ENCODE measurements at regions not wholly inside any gene's neighbourhood (a gene's known extent, or its start where the extent isn't known, plus 50 kb on each side); places are given as distances from the start of the nearest gene placed in this dataset.

DNA sequence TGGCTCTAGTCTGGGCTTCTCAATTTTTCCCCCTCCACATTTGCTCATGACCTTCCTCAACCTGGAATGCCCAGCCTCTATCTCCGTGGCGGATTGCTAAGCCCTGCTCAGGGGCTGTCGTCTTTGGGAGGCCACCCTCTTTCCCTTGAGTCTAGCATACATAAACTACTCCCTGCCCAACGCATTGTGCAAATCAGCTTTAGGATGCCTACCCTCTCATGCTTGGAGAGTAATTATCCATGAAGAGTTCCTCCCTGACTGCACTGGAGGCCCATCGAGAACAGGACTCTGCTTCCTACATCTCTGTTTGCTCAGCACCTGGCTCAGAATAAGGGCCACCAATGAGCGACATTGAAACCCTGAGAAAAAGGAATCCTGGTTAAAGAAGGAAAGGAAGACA lies 53.7 kb upstream of the NPAS2 start:
- no peaks in the 10 kb centered on the region for H3K27me3 ChIP-seq (ENCODE audit: control insufficient read depth, insufficient read depth, low read length)
- TF ChIP-seq, protein P1, sequence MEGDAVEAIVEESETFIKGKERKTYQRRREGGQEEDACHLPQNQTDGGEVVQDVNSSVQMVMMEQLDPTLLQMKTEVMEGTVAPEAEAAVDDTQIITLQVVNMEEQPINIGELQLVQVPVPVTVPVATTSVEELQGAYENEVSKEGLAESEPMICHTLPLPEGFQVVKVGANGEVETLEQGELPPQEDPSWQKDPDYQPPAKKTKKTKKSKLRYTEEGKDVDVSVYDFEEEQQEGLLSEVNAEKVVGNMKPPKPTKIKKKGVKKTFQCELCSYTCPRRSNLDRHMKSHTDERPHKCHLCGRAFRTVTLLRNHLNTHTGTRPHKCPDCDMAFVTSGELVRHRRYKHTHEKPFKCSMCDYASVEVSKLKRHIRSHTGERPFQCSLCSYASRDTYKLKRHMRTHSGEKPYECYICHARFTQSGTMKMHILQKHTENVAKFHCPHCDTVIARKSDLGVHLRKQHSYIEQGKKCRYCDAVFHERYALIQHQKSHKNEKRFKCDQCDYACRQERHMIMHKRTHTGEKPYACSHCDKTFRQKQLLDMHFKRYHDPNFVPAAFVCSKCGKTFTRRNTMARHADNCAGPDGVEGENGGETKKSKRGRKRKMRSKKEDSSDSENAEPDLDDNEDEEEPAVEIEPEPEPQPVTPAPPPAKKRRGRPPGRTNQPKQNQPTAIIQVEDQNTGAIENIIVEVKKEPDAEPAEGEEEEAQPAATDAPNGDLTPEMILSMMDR (IDR thresholded peaks at IDR 0.05; ENCODE audit: low read depth, low read length) = no peak
- no peak overlapping the region for H3K4me3 ChIP-seq (ENCODE audit: low read depth, low read length)
- no peaks in the 10 kb centered on the region for H3K9me3 ChIP-seq (ENCODE audit: control insufficient read depth, insufficient read depth, low read length)
- ChIA-PET POLR2A (no interaction called here), CTCF (no interaction called here)
- H3K27ac ChIP-seq (ENCODE audit: low read depth, low read length) = no peak overlapping the region
- no peak for DNase-seq (ENCODE audit: low read depth, low spot score)

DNA sequence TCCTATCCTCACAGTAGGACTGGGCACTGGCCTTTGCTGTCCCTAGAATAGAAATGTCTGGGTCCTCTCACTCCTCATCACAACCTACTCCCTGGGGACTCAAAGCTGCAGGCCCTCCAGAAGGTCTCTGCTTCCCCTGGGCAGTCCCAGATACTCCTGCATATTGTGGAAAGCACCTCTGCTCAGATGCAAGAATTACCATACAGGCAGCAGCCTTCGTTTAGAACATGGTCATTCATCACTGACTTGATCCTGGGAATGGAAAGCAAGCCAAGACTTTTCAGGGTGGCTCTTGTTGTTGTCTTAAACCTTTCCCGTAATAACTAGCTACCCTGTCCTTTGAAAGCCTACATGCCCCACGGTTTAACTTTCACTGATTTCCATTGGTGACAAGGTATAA lies 53.1 kb upstream of the NPAS2 start:
- ChIA-PET POLR2A (interaction anchor here (0.6 kb wide), 1 partner anchor 9 kb away, joined by 3 read pairs; no protein-coding TSS in a partner anchor), CTCF (no interaction called here)
- H3K4me3 ChIP-seq (ENCODE audit: low read depth, low read length) = no peak overlapping the region
- DNase-seq (ENCODE audit: low read depth, low spot score) = no peak
- no peaks in the 10 kb centered on the region for H3K9me3 ChIP-seq (ENCODE audit: control insufficient read depth, insufficient read depth, low read length)
- TF ChIP-seq, protein P1 (IDR thresholded peaks at IDR 0.05; ENCODE audit: low read depth, low read length) = no peak
- no peaks in the 10 kb centered on the region for H3K27me3 ChIP-seq (ENCODE audit: control insufficient read depth, insufficient read depth, low read length)
- no peak overlapping the region for H3K27ac ChIP-seq (ENCODE audit: low read depth, low read length)

DNA sequence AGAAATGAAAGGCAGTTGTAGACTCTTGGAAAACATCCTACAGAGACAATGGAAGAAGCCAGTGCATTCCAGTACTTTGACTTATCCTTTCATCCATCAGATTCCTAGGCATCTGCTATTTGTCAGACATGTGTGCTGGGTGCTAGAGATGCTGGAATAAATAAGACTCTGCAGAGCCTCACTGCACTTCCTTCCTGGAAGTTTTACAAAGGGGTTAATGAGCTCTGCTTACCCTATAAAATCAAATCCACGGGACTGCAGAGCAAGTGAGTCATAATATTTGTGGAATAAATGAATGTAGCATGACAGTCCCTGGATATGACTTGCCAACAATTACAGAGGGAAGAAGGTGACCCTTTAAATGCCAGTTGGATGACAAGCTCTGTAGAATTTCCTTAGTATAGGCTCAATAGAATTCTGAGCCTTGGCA lies 52.7 kb upstream of the NPAS2 start:
- CTCF ChIA-PET = interaction anchor here (1.0 kb wide), 1 partner anchor 37 kb away, joined by 3 read pairs; no protein-coding TSS in a partner anchor
- H3K27ac ChIP-seq (ENCODE audit: low read depth, low read length) = no peak overlapping the region

DNA sequence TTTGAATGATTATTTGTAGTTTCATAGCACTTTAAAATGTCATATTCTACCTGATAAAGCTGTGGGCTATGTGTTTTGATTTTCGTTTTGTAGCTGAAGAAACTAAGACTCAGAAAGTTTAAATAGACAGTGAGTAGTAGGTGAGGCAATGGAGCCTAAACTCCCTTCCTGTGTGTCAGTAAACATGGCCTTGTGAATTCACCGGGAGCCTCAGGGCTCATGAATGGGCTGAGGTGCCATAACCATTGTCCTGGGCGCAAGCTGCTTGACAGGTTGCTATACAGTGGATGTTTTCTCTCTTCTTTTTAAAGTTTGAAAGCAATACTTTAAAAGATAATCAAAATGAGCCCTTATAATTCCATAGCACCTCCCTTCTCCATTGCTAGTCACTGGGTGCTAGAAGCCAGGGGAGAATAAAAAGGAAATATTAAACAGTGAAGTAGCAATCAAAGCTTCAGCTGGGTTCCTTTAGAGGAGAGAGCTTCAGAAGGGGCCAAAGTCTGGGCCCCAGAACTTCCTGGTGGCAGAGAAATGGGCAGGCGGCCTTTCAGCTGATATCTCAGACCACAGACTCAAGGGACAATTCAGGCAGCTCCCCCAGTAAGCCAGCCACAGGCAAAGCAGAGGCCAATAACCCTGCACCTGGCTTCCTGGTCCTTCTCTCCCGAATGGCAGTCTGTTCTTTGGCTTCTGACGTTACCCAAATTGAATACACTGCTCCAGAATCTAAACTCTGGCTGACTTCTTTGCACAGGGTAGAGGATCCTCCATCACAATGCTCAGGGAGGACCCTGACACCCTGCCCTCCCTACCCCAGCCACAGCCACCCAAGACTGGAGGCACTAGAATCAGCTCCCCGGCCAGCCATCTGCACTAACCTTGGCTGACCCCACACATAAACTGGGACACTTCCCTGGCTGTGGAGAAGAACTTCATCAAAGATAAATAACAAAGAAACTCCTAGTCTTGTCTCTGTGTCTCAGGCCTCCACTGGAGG lies 51.8 kb upstream of the NPAS2 start:
- H3K27ac ChIP-seq (ENCODE audit: low read depth, low read length) = no peak overlapping the region
- H3K4me3 ChIP-seq (ENCODE audit: low read depth, low read length) = no peak overlapping the region
- H3K27me3 ChIP-seq (ENCODE audit: control insufficient read depth, insufficient read depth, low read length) = no peaks in the 10 kb centered on the region
- no peaks in the 10 kb centered on the region for H3K9me3 ChIP-seq (ENCODE audit: control insufficient read depth, insufficient read depth, low read length)
- CTCF ChIA-PET = interaction anchor here (1.0 kb wide), 1 partner anchor 38 kb away, joined by 3 read pairs; no protein-coding TSS in a partner anchor
- DNase-seq (ENCODE audit: low read depth, low spot score) = no peak
- POLR2A ChIA-PET = no interaction called here
- TF ChIP-seq, protein P1 (IDR thresholded peaks at IDR 0.05; ENCODE audit: low read depth, low read length) = no peak

More for the DNA sequence above, 52.7 kb upstream of the NPAS2 start:
- Histone ChIP-seq H3K27me3 (ENCODE audit: control insufficient read depth, insufficient read depth, low read length) (no peaks in the 10 kb centered on the region), H3K9me3 (ENCODE audit: control insufficient read depth, insufficient read depth, low read length) (no peaks in the 10 kb centered on the region), H3K4me3 (ENCODE audit: low read depth, low read length) (no peak overlapping the region)
- no peak for DNase-seq (ENCODE audit: low read depth, low spot score)
- TF ChIP-seq, protein P1 (IDR thresholded peaks at IDR 0.05; ENCODE audit: low read depth, low read length) = no peak
- POLR2A ChIA-PET = interaction anchor here (0.6 kb wide), 1 partner anchor 10 kb away, joined by 3 read pairs; no protein-coding TSS in a partner anchor
